Adipocyte (in vitro differentiated cells): ENCODE measurements at regions not wholly inside any gene's neighbourhood (a gene's known extent, or its start where the extent isn't known, plus 50 kb on each side); places are given as distances from the start of the nearest gene placed in this dataset.
"Not testable (repeated sequence)": the region's sequence is repeated elsewhere in the genome, so short reads cannot be mapped to it uniquely, and the experiment has no call there.

Experiments
- DNase-seq: peaks from one replicate; pipeline ENCODE4 v3.0.0-alpha.2; 2015; ENCODE audit warnings: low read depth
- H3K27me3 ChIP-seq: replicated peaks from 2 replicates; pipeline ENCODE4 v1.7.0; 2013; ENCODE audit warnings: mild to moderate bottlenecking, low read length, moderate library complexity; ENCODE audit not compliant: control insufficient read depth, insufficient read depth
- H3K36me3 ChIP-seq: 2 replicates; pipeline ENCODE4 v1.7.0; 2013; ENCODE audit warnings: low read length, mild to moderate bottlenecking, moderate library complexity; ENCODE audit not compliant: control insufficient read depth, insufficient read depth, severe bottlenecking
- H3K4me1 ChIP-seq: 2 replicates; pipeline ENCODE4 v1.7.0; 2013; ENCODE audit warnings: mild to moderate bottlenecking, low read length, moderate library complexity; ENCODE audit not compliant: control insufficient read depth, insufficient read depth
- H3K4me3 ChIP-seq: 2 replicates; pipeline ENCODE4 v1.7.0; 2013; ENCODE audit warnings: mild to moderate bottlenecking, low read length, moderate library complexity
- H3K9ac ChIP-seq: 2 replicates; pipeline ENCODE4 v1.7.0; 2013; ENCODE audit warnings: mild to moderate bottlenecking, low read length, moderate library complexity
- H3K9me3 ChIP-seq: 2 replicates; pipeline ENCODE4 v1.7.0; 2013; ENCODE audit warnings: mild to moderate bottlenecking, low read length, moderate library complexity; ENCODE audit not compliant: control insufficient read depth

- not testable (repeated sequence) for H3K4me1 ChIP-seq, H3K27me3 ChIP-seq, DNase-seq, H3K36me3 ChIP-seq, H3K9me3 ChIP-seq, H3K4me3 ChIP-seq, H3K9ac ChIP-seq
Measured at GRCh38 chrX:138282598-138283150, 428.8 kb downstream of the FGF13 start.

- Histone ChIP-seq H3K36me3 (no peaks in the 10 kb centered on the region), H3K27me3 (peaks cover 14% of the 10 kb centered on the region), H3K4me3 (no peak overlapping the region), H3K4me1 (no peaks in the 10 kb centered on the region), H3K9me3 (no peaks in the 10 kb centered on the region), H3K9ac (no peak overlapping the region)
- DNase-seq, result no peak
Measured at GRCh38 chrX:138287205-138287877, 424.2 kb downstream of the FGF13 start.

GRCh38 chrX:138294951-138295350 lies 416.6 kb downstream of the FGF13 start:
- Histone ChIP-seq H3K36me3 (no peaks in the 10 kb centered on the region), H3K4me3 (no peak overlapping the region), H3K4me1 (no peaks in the 10 kb centered on the region), H3K27me3 (peaks cover 12% of the 10 kb centered on the region), H3K9ac (no peak overlapping the region), H3K9me3 (no peaks in the 10 kb centered on the region)
- DNase-seq, result no peak

- Histone ChIP-seq H3K27me3 (peaks cover 12% of the 10 kb centered on the region), H3K36me3 (no peaks in the 10 kb centered on the region), H3K9ac (no peak overlapping the region), H3K4me1 (no peaks in the 10 kb centered on the region), H3K4me3 (no peak overlapping the region), H3K9me3 (no peaks in the 10 kb centered on the region)
- DNase-seq, result no peak
Measured at GRCh38 chrX:138298268-138298667, 413.2 kb downstream of the FGF13 start.

- Histone ChIP-seq H3K4me1 (no peaks in the 10 kb centered on the region), H3K9me3 (no peaks in the 10 kb centered on the region), H3K36me3 (no peaks in the 10 kb centered on the region), H3K27me3 (no peaks in the 10 kb centered on the region), H3K9ac (no peak overlapping the region), H3K4me3 (no peak overlapping the region)
- no peak for DNase-seq
Measured at GRCh38 chrX:138345801-138346200, 365.7 kb downstream of the FGF13 start.

- DNase-seq, result no peak
- Histone ChIP-seq H3K9ac (no peak overlapping the region), H3K9me3 (peaks cover 11% of the 10 kb centered on the region), H3K27me3 (no peaks in the 10 kb centered on the region), H3K36me3 (no peaks in the 10 kb centered on the region), H3K4me1 (no peaks in the 10 kb centered on the region), H3K4me3 (no peak overlapping the region)
Measured at GRCh38 chrX:138349351-138349750, 362.2 kb downstream of the FGF13 start.

- Histone ChIP-seq H3K4me3 (no peak overlapping the region), H3K4me1 (no peaks in the 10 kb centered on the region), H3K9me3 (peaks cover 25% of the 10 kb centered on the region), H3K36me3 (no peaks in the 10 kb centered on the region), H3K9ac (no peak overlapping the region), H3K27me3 (no peaks in the 10 kb centered on the region)
- no peak for DNase-seq
Measured at GRCh38 chrX:138378876-138379275, 332.6 kb downstream of the FGF13 start.

GRCh38 chrX:138408101-138408500 lies 303.4 kb downstream of the FGF13 start:
- Histone ChIP-seq H3K9me3 (no peaks in the 10 kb centered on the region), H3K36me3 (no peaks in the 10 kb centered on the region), H3K4me1 (no peaks in the 10 kb centered on the region), H3K4me3 (no peak overlapping the region), H3K9ac (no peak overlapping the region), H3K27me3 (no peaks in the 10 kb centered on the region)
- DNase-seq, result no peak

- Histone ChIP-seq H3K36me3 (no peaks in the 10 kb centered on the region), H3K27me3 (no peaks in the 10 kb centered on the region), H3K9ac (no peak overlapping the region)
Measured at GRCh38 chrX:138411048-138411447, 300.5 kb downstream of the FGF13 start.

More at GRCh38 chrX:138411048-138411447, 300.5 kb downstream of the FGF13 start:
- no peaks in the 10 kb centered on the region for H3K9me3 ChIP-seq
- H3K4me1 ChIP-seq, result no peaks in the 10 kb centered on the region
- no peak for DNase-seq
- no peak overlapping the region for H3K4me3 ChIP-seq
